ENCODE measurements at regions not wholly inside any gene's neighbourhood (a gene's known extent, or its start where the extent isn't known, plus 50 kb on each side); places are given as distances from the start of the nearest gene placed in this dataset.

DNA sequence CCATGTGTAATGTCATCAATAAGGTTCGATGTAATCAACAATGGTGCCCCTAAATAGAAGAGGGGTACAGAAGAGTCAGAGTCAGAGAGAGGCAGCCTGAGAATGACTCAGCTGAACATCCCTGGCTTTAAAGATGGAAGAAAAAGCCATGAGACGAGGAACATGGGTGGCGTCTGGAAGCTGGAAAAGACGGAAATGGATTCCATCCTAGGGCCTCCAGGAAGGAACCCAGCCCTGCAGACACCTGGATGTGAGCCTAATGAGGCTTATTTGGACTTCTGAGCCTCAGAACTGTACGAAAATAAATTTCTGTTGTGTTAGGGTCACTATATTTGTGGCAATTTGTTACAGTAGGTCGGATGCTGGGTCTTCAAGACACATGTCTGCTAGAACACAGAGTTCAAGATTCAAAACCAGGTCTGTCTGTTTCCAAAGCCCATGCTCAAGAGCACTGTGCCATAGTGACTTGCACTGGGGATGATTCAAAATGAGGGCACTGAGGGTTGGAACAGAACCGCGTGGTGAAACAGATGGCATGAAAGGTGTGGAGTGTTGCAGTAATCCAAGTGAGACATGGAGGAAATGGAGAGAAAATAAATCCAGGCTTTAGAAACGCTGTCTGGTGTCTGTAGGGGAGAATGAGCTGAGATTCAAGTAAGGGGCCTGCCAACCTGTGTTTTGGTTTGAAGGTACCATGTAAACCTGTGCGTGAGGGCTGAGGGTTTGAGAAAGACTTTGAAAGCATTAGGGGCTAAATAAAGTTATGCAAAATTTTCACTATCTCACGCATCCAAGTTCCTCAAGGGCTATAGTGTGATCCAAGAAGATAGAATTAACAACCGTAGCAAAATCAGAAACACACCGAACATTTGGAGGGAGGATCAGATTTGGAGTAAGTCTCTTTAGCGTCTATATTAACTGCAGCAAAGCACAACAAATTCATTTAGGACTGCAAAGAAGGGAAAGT lies 849.1 kb upstream of the AUTS2 start:
- TF ChIP-seq, protein P1, sequence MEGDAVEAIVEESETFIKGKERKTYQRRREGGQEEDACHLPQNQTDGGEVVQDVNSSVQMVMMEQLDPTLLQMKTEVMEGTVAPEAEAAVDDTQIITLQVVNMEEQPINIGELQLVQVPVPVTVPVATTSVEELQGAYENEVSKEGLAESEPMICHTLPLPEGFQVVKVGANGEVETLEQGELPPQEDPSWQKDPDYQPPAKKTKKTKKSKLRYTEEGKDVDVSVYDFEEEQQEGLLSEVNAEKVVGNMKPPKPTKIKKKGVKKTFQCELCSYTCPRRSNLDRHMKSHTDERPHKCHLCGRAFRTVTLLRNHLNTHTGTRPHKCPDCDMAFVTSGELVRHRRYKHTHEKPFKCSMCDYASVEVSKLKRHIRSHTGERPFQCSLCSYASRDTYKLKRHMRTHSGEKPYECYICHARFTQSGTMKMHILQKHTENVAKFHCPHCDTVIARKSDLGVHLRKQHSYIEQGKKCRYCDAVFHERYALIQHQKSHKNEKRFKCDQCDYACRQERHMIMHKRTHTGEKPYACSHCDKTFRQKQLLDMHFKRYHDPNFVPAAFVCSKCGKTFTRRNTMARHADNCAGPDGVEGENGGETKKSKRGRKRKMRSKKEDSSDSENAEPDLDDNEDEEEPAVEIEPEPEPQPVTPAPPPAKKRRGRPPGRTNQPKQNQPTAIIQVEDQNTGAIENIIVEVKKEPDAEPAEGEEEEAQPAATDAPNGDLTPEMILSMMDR (conservative IDR thresholded peaks at IDR 0.05) = no peak
- no peak for TF ChIP-seq ZFX (IDR thresholded peaks at IDR 0.05)
- no peak overlapping the region for H3K27ac ChIP-seq

DNA sequence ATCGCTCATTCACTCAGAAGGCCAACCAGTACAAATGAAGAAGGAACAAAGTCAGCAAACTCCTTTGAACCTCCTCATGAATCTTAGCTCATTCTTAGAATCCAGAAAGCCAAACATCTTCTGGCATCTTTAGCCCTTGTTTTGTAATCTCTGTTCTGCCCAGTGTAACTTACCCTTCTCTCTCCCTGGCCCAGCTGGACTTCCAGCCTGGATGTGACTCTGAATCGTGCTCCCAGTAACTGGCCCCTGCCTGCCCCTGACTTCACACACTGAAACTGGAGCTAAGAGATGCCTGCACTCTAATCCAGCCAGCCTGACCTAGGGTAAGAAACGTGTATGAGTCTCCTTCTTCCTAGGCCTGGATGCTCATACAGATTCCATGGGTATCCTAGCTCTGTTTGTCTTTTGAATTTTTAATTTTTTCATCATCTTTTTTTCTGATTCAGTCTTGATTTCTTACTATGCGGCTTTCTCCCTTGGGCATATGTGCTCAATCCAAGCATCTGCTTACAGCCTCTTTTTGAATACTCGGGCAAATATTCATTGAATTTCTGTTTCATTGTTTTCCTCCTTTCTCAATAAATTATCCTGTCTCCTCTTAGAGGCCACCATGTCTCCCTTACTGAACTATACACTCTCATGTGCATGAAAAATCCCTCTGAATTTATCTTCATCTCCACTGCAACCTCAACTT lies 845.6 kb upstream of the AUTS2 start:
- H3K27ac ChIP-seq = no peak overlapping the region
- TF ChIP-seq, protein P1 (conservative IDR thresholded peaks at IDR 0.05) = no peak
- TF ChIP-seq ZFX (IDR thresholded peaks at IDR 0.05) = no peak

DNA sequence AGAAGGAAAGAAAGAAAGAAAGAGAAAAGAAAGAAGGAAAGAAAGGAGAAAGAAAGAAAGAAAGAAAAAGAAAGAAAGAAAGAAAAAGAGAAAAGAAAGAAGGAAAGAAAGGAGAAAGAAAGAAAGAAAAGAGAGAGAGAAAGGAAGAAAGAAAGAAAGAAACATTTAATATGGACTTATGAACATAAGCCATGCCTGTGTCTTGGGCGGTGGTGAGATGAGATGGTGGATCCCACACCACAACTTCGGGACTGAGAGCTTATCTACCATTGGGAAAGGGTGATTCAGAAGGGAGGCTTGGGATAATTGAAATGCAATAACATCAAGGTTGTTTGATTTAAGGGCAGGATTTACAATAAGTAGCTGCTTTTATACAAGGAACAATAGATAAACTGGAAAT lies 843.9 kb upstream of the AUTS2 start:
- no peak overlapping the region for H3K27ac ChIP-seq
- TF ChIP-seq ZFX (IDR thresholded peaks at IDR 0.05) = no peak
- TF ChIP-seq, protein P1 (conservative IDR thresholded peaks at IDR 0.05) = no peak

DNA sequence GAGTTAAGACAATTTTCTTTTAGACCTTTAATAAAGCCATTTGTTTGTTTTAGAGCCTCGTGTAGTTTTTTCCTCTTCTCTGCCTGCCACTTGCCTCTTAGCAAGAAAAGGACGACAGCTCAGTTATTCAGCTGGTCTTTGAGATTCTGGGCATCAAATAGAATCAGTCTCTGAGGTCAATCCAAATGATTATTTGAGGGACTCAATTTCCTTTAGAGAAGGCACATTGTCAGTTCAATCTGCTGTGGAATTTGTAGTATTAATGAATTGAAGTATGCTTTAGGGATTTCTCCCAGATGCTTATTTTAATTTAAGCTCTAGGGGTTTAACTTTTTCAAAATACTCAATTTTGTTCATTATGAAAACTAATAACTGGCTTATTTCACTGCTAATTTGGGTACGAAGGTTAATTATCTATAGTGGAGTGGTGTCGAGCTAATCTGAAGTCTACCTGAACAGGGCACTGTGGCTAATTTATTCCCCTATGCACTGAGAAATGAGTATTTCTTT lies 841.2 kb upstream of the AUTS2 start:
- H3K27ac ChIP-seq = no peak overlapping the region
- no peak for TF ChIP-seq ZFX (IDR thresholded peaks at IDR 0.05)
- TF ChIP-seq, protein P1 (conservative IDR thresholded peaks at IDR 0.05) = no peak

DNA sequence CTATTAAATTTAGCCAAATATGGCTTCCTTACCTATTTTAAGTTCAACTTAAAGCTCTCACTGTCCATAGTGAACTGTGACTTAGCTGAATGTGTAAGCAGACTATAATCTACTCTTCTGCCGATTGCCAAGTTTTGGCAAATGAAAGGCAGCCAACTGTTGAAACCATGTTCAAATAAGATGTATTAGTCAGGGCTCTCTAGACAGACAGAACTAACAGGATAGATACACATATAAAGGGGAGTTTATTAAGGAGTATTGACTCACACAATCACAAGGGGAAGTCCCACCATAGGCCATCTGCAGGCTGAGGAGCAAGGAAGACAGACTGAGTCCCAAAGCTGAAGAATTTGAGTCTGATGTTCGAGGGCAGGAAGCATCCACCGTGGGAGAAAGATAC lies 837.7 kb upstream of the AUTS2 start:
- no peak for TF ChIP-seq ZFX (IDR thresholded peaks at IDR 0.05)
- TF ChIP-seq, protein P1 (conservative IDR thresholded peaks at IDR 0.05) = no peak
- no peak overlapping the region for H3K27ac ChIP-seq

DNA sequence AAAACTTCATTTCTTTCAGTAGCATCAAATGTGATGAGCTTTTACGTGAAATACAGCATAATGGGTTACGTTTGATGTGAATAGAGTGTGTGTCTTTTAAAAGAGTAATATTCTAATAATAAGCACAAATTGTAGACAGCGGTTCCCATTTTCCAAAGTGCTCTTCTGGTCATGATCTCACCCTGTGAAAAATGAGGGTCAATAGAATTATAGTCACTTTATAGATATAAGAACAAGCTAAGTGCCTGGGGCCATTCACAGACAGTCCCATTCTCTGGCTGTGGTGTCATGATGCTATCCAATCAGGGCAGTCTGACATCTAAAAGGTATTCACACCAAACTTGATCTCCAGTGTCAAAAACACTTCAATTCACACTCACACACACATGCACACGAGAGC lies 830.8 kb upstream of the AUTS2 start:
- no peak overlapping the region for H3K27ac ChIP-seq
- TF ChIP-seq ZFX (IDR thresholded peaks at IDR 0.05) = no peak
- TF ChIP-seq, protein P1 (conservative IDR thresholded peaks at IDR 0.05) = no peak

DNA sequence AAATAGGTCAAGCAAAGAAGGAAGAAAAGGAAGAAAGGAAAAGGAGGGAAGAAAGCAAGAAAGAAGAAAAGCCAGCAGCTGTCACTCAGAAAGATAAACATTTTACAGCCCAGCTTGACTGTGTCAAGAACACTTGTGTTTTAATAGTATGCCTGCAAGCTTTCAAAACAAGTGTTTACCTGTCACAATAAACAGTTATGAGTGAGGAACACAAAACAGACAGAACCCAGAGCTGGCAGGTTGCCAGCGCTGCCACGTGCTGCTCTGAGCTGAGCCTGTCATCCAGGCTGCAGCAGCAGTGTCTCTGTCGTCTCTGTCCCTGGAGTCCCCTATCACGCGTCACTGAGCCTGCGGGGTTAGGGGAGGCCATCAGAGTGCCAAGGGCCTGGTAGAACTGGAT lies 827.6 kb upstream of the AUTS2 start:
- no peak for TF ChIP-seq ZFX (IDR thresholded peaks at IDR 0.05)
- TF ChIP-seq, protein P1 (conservative IDR thresholded peaks at IDR 0.05) = no peak
- no peak overlapping the region for H3K27ac ChIP-seq

All from C4-2B (cell line).